Stimulated activated CD8-positive, alpha-beta memory T cell treated with anti-CD3 and anti-CD28 coated beads, Interleukin-4, amount 100 ng/mL, for 48 hours (primary cell): ENCODE measurements at regions not wholly inside any gene's neighbourhood (a gene's known extent, or its start where the extent isn't known, plus 50 kb on each side); places are given as distances from the start of the nearest gene placed in this dataset.

Source experiments
- DNase-seq: peaks from one replicate; pipeline ENCODE4 v3.0.0-alpha.2; 2020

GRCh38 chr2:220129391-220129790 lies 502.0 kb downstream of the SLC4A3 start:
- no peak for DNase-seq

- no peak for DNase-seq
Measured at GRCh38 chr2:220134756-220135534, 507.5 kb downstream of the SLC4A3 start.

- no peak for DNase-seq
Measured at GRCh38 chr2:220143336-220143735, 515.9 kb downstream of the SLC4A3 start.

GRCh38 chr2:220144411-220144810 lies 517.0 kb downstream of the SLC4A3 start:
- DNase-seq, result no peak

GRCh38 chr2:220147161-220148038 lies 520.0 kb downstream of the SLC4A3 start:
- no peak for DNase-seq

GRCh38 chr2:220148471-220149248 lies 521.2 kb downstream of the SLC4A3 start:
- DNase-seq, result no peak

GRCh38 chr2:220151341-220151740 lies 523.9 kb downstream of the SLC4A3 start:
- no peak for DNase-seq

GRCh38 chr2:220152281-220152935 lies 525.0 kb downstream of the SLC4A3 start:
- no peak for DNase-seq

GRCh38 chr2:220153118-220153517 lies 525.7 kb downstream of the SLC4A3 start:
- DNase-seq, result no peak

- no peak for DNase-seq
Measured at GRCh38 chr2:220154304-220154703, 526.9 kb downstream of the SLC4A3 start.

- no peak for DNase-seq
Measured at GRCh38 chr2:220157312-220157711, 529.9 kb downstream of the SLC4A3 start.

GRCh38 chr2:220159738-220160137 lies 532.3 kb downstream of the SLC4A3 start:
- no peak for DNase-seq

GRCh38 chr2:220162320-220162719 lies 534.9 kb downstream of the SLC4A3 start:
- DNase-seq, result no peak

GRCh38 chr2:220163486-220163885 lies 536.1 kb downstream of the SLC4A3 start:
- no peak for DNase-seq

- DNase-seq, result no peak
Measured at GRCh38 chr2:220165401-220165800, 538.0 kb downstream of the SLC4A3 start.

GRCh38 chr2:220166616-220167015 lies 539.2 kb downstream of the SLC4A3 start:
- DNase-seq, result no peak

- no peak for DNase-seq
Measured at GRCh38 chr2:220167956-220168355, 540.5 kb downstream of the SLC4A3 start.

- DNase-seq, result no peak
Measured at GRCh38 chr2:220168891-220169546, 541.6 kb downstream of the SLC4A3 start.

GRCh38 chr2:220174826-220175225 lies 547.4 kb downstream of the SLC4A3 start:
- DNase-seq, result no peak

- no peak for DNase-seq
Measured at GRCh38 chr2:220175967-220176366, 548.5 kb downstream of the SLC4A3 start.

GRCh38 chr2:220178991-220179695 lies 551.7 kb downstream of the SLC4A3 start:
- DNase-seq, result no peak
